HCT116 (cell line): ENCODE measurements at regions not wholly inside any gene's neighbourhood (a gene's known extent, or its start where the extent isn't known, plus 50 kb on each side); places are given as distances from the start of the nearest gene placed in this dataset.

Experiments used
- ATAC-seq: fragments of 200-7000 bp; cut with Tn5 transposase; 2 replicates; pipeline ENCODE4 v1.9.1; 2020; ENCODE audit warnings: mild to moderate bottlenecking, moderate library complexity
- BruUV-seq: library from RNA; stranded (reverse); fragments of 400-500 nt; replicated peaks from 2 replicates; lab custom pipeline; 2021; lab: Mats Ljungman, UMichigan
- CTCF ChIA-PET: fragments of 300-600 bp; sonication (Branson Sonifier 250); formaldehyde crosslinking; loops from one replicate; lab custom pipeline; 2021; ENCODE audit warnings: antibody characterized with exemption; lab: Charles Lee
- POLR2A ChIA-PET: fragments of 300-600, 350-600 bp; sonication (Branson Sonifier 250); formaldehyde crosslinking; loops from one replicate; lab custom pipeline; 2021; ENCODE audit warnings: antibody characterized with exemption; lab: Charles Lee
- RAD21 ChIA-PET, 2 experiments: fragments of 300-600 bp; sonication (Branson Sonifier 250); formaldehyde crosslinking; loops; one replicate each; lab custom pipeline; 2023; ENCODE audit warnings: low total read pairs in 2 of 2; ENCODE audit not compliant: uncharacterized antibody in 2 of 2, unreplicated experiment in 2 of 2, low non-redundant PET in 1 of 2; lab: Charles Lee
- DNase-seq: peaks from one replicate; pipeline ENCODE4 v3.0.0-alpha.2; 2010; ENCODE audit warnings: low read depth, low spot score
- H2AFZ ChIP-seq: fragments of 200-600 bp; shearing (Covaris generic), sonication (generic); 2 replicates; pipeline ENCODE4 v1.6.1; 2017; ENCODE audit warnings: low read depth, mixed run types, mixed read lengths, antibody characterized with exemption, low read length; ENCODE audit not compliant: poor library complexity, severe bottlenecking
- H3K27ac ChIP-seq: 2 replicates; pipeline ENCODE4 v1.5.1; 2012; ENCODE audit warnings: low read depth, low read length
- H3K27me3 ChIP-seq: fragments of 200-600 bp; sonication (generic); 2 replicates; pipeline ENCODE4 v1.6.1; 2016; ENCODE audit warnings: mixed run types, low read length, mixed read lengths; ENCODE audit not compliant: insufficient read depth
- H3K36me3 ChIP-seq, 2 experiments: fragments of 200-500 bp in 1 of 2; fragments of 200-600 bp in 1 of 2; sonication (Bioruptor generic) in 1 of 2; sonication (generic) in 1 of 2; 2 replicates each; pipeline versions ENCODE4 v1.5.1 to v1.6.1; 2014 to 2016; ENCODE audit warnings: low read length in 2 of 2, inconsistent platforms in 1 of 2, mixed read lengths in 1 of 2, mixed run types in 1 of 2; ENCODE audit not compliant: insufficient read depth in 2 of 2, control insufficient read depth in 1 of 2
- H3K4me1 ChIP-seq, 2 experiments: fragments of 200-600 bp in 1 of 2; sonication (generic) in 1 of 2; 2 replicates each; pipeline versions ENCODE4 v1.5.1 to v1.6.1; 2012 to 2017; ENCODE audit warnings: low read length in 2 of 2, inconsistent platforms in 1 of 2, mild to moderate bottlenecking in 1 of 2, mixed read lengths in 1 of 2, mixed run types in 1 of 2, moderate library complexity in 1 of 2; ENCODE audit not compliant: insufficient read depth in 2 of 2, control insufficient read depth in 1 of 2
- H3K4me2 ChIP-seq: fragments of 200-600 bp; sonication (generic); 2 replicates; pipeline ENCODE4 v1.6.1; 2017; ENCODE audit warnings: mixed run types, low read length, mixed read lengths
- H3K4me3 ChIP-seq, 2 experiments: fragments of 200-600 bp in 1 of 2; sonication (generic) in 1 of 2; replicated peaks in 1 of 2; 2 replicates each; pipeline ENCODE4 v1.5.1; 2011 to 2016; ENCODE audit warnings: low read length in 2 of 2, control low read depth in 1 of 2, low read depth in 1 of 2, mild to moderate bottlenecking in 1 of 2, mixed read lengths in 1 of 2, mixed run types in 1 of 2
- H3K79me2 ChIP-seq: fragments of 200-600 bp; sonication (generic); 2 replicates; pipeline ENCODE4 v1.6.1; 2017; ENCODE audit warnings: mild to moderate bottlenecking, mixed run types, low read length, moderate library complexity, mixed read lengths; ENCODE audit not compliant: insufficient read depth
- H3K9ac ChIP-seq: fragments of 200-600 bp; sonication (generic); 2 replicates; pipeline ENCODE4 v1.6.1; 2016; ENCODE audit warnings: low read length, mixed read lengths
- H3K9me2 ChIP-seq: fragments of 200-600 bp; sonication (generic), shearing (Covaris generic); 2 replicates; pipeline ENCODE4 v1.6.1; 2017; ENCODE audit warnings: mixed run types, mild to moderate bottlenecking, moderate library complexity; ENCODE audit not compliant: insufficient read depth
- H3K9me3 ChIP-seq, 2 experiments: fragments of 200-500 bp in 1 of 2; fragments of 200-600 bp in 1 of 2; sonication (Bioruptor generic) in 1 of 2; sonication (generic) in 1 of 2; 2 replicates each; pipeline ENCODE4 v1.6.1; 2014 to 2017; ENCODE audit warnings: low read length in 2 of 2, mixed read lengths in 2 of 2, inconsistent platforms in 1 of 2, low read depth in 1 of 2, mild to moderate bottlenecking in 1 of 2, mixed run types in 1 of 2, moderate library complexity in 1 of 2; ENCODE audit not compliant: control insufficient read depth in 1 of 2, insufficient read depth in 1 of 2
- H4K20me1 ChIP-seq: fragments of 200-600 bp; sonication (generic), shearing (Covaris generic); 2 replicates; pipeline ENCODE4 v1.6.1; 2017; ENCODE audit warnings: mixed run types, mild to moderate bottlenecking, moderate library complexity; ENCODE audit not compliant: insufficient read depth
- ELF1 ChIP-seq: IDR thresholded peaks from 2 replicates; pipeline ENCODE4 v1.6.1; 2012; ENCODE audit warnings: low read depth, borderline replicate concordance
- EZH2 ChIP-seq: fragments of 200-600 bp; sonication (generic); IDR thresholded peaks from 2 replicates; pipeline ENCODE4 v1.6.1; 2017; ENCODE audit warnings: antibody characterized with exemption, mixed run types
- FOSL1 ChIP-seq: IDR thresholded peaks from 2 replicates; pipeline ENCODE4 v1.6.1; 2012; ENCODE audit warnings: low read depth
- JUND ChIP-seq: IDR thresholded peaks from 2 replicates; pipeline ENCODE4 v1.6.1; 2012
- MAX ChIP-seq: IDR thresholded peaks from 2 replicates; pipeline ENCODE4 v1.6.1; 2012
- POLR2A ChIP-seq: IDR thresholded peaks from 2 replicates; pipeline ENCODE4 v1.7.0; 2011; ENCODE audit warnings: borderline replicate concordance; ENCODE audit not compliant: insufficient read depth, insufficient read length; ENCODE audit errors: extremely low read depth
- POLR2AphosphoS5 ChIP-seq: IDR thresholded peaks from 2 replicates; pipeline ENCODE4 v1.6.1; 2011; ENCODE audit warnings: mild to moderate bottlenecking, low read depth, low read length, moderate library complexity
- RAD21 ChIP-seq: IDR thresholded peaks from 2 replicates; pipeline ENCODE4 v1.6.1; 2012; ENCODE audit warnings: low read depth, mild to moderate bottlenecking
- REST ChIP-seq: IDR thresholded peaks from 2 replicates; pipeline ENCODE4 v1.6.1; 2012; ENCODE audit warnings: low read depth
- SP1 ChIP-seq: IDR thresholded peaks from 2 replicates; pipeline ENCODE4 v1.6.1; 2012; ENCODE audit warnings: low read depth
- SRF ChIP-seq: IDR thresholded peaks from 2 replicates; pipeline ENCODE4 v1.6.1; 2012; ENCODE audit warnings: low read depth
- TCF7L2 ChIP-seq: IDR thresholded peaks from 2 replicates; pipeline ENCODE4 v1.7.0; 2011; ENCODE audit warnings: borderline replicate concordance, inconsistent platforms; ENCODE audit not compliant: insufficient read depth, insufficient read length; ENCODE audit errors: extremely low read depth
- intact Hi-C: fragments of 100-400 bp; cut with micrococcal nuclease; formaldehyde crosslinking; loops from 2 replicates; pipeline ENCODE4 v1.10.0; 2022

GRCh38 chr6:7468382-7469081, 72.9 kb upstream of the DSP start:
- Histone ChIP-seq H3K9me2 (no peaks in the 10 kb centered on the region), H3K4me1 (peaks cover 14 to 28% of the 10 kb centered on the region in 2 experiments), H3K9ac (peak overlapping the region; percentile 42), H3K27me3 (no peaks in the 10 kb centered on the region), H3K4me2 (peak overlapping the region; percentile 82), H4K20me1 (no peaks in the 10 kb centered on the region), H3K27ac (no peak overlapping the region), H3K36me3 (no peaks in the 10 kb centered on the region), H3K9me3 (no peaks in the 10 kb centered on the region), H3K79me2 (no peaks in the 10 kb centered on the region), H3K4me3 (peak overlapping the region; percentile 33 to 53), H2AFZ (peak overlapping the region; percentile 99)
- DNase-seq (peak; percentile 18), ATAC-seq (peak; percentile 86)
- no TSS peak for BruUV-seq
- ChIA-PET CTCF (no interaction called here), RAD21 (interaction anchor here in 1 of 2 experiments (0.6 kb wide), 1 partner anchor 66 kb away, joined by 4 read pairs; no protein-coding TSS in a partner anchor), POLR2A (no interaction called here)
- intact Hi-C loops: loop anchor here (5.0 kb wide), 1 partner anchor 74 kb away; the partner anchor contains the start of gene DSP
- peak; percentile 26 for TF ChIP-seq POLR2A
- TF ChIP-seq TCF7L2: no peak
- TF ChIP-seq RAD21: peak; percentile 22; the same call in 1 of the 2 replicates
- no peak for TF ChIP-seq EZH2
- no peak for TF ChIP-seq POLR2AphosphoS5
- TF ChIP-seq SRF: no peak
- 0 out of 2 replicates have a peak, but pooled peaks have one; percentile 48 for TF ChIP-seq FOSL1
- no peak for TF ChIP-seq ELF1
- TF ChIP-seq REST: no peak
- peak; percentile 42; the same call in 1 of the 2 replicates for TF ChIP-seq MAX
- TF ChIP-seq SP1: 0 out of 2 replicates have a peak, but pooled peaks have one; percentile 11
- peak; percentile 27; the same call in 1 of the 2 replicates for TF ChIP-seq JUND
